ENCODE measurements at regions not wholly inside any gene's neighbourhood (a gene's known extent, or its start where the extent isn't known, plus 50 kb on each side); places are given as distances from the start of the nearest gene placed in this dataset.
A peak's percentile ranks its signal among the peaks of the same experiment; 100 is the strongest.

DNA sequence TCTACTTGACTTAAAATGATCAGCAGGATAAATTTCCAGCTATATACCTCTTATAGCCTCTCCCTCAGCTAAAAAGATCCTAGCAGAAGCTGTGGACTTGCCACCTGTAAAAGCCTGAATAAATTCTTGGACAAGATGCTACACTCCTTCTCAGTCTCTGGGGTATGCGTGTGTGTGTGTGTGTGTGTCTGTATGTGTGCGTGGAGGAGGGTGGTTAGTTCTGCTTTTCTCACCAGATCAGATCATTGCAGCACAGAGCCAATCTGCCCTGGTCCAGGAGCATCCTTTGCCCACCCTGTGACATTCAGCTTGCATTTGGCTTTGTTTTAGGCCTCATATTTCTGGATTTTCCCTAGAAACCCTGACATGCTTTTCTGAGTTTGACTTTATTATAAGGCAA is 438.3 kb downstream of the RFC3 start:
- DNase-seq, result peak; percentile 45

DNA sequence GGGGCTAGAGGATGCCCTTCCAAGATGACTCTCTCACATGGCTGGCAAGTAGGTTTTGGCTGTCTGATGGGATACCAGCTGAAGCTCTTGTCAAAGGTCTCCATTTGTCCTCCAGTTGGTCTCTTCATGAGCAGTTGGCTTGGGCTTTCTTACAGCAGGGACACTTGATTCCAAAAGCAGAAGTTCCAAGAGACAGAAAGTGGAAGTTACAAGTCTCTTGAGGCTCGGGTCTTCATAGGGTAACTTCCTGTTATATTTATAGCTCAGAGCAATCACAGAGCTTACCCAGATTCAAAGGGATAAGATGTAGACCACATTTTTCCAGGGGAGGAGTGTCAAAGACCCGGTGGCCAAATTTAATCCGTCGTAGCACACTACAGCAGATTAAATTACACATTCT is 440.0 kb downstream of the RFC3 start:
- DNase-seq, result peak; percentile 56

DNA sequence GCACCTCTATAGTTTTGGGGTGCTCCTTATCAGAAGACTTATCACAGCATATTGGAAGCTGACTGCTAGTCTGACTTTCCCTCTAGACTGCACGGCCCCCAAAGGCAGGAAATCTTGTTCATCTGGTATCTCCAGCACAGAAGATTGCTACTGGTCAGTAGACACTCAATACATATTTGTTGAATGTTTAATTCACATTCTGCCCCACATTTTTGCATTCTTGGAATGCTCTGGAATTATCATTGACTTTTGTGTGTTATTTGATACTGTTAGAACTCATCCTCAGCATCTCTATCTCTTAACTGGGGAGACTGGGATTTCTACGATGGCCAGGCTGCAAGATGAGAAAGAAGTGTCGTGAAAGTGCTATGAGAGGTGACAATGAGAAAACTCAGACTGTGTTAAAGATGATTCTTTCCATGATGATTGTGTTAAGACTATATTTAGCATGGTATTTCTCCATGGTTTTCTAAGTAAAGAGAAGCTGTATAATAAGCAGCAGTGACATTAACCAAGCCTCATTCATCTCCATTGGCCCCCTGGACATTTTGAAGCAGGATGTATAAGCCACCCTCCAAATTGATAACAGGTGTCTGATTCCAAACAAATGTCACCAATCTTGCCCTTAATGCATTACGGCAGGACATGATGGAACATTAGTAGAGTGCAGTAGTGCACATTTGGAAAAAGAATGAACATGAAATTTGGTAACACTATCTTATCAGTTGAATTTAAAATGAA is 440.9 kb downstream of the RFC3 start:
- DNase-seq, result no peak

DNA sequence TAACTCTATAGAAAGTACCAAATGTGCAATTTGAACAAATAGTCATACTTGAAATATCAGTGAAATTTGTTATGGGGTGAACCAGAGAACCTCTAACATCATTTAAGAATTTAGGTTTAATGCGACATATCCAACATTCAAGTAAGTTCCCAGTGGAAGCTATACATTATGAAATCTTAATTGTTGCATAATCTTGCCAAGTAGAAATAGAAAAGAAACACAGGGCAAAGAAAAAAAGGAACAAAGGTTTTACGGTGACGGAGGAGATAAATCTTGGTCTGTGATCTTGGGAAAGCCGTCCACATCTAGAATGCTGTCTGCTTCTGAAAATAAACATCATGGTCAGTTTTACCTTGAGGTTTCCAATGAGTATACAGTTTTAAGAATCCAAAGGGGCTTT is 445.7 kb downstream of the RFC3 start:
- DNase-seq, result no peak

DNA sequence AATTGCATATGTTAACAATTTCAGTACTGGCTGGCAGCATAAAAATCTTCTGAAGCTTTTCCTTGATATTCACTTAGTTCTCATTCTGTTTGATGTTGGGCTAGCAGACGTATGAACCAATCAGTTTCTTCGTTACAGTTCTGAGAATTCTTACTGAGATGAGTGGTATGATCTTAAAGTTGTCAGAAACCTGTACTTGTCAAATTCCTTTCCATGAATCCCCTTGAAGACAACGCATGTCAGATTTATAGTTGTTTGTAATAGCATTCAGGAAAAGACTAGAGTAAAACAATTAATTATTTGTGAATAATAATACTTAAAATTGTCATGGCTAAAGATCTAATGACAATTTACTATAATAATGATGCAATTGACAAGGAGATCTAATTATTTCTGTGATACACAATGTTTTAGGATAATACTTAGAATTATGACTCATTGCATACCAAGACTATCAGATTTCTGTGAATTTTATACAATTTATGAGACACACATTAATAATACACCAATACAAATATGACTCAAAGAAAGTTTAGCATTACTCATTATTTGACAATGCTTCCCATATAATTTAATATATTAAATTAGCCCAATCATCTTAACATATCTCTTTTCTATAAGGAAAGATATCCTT is 447.2 kb downstream of the RFC3 start:
- no peak for DNase-seq

DNA sequence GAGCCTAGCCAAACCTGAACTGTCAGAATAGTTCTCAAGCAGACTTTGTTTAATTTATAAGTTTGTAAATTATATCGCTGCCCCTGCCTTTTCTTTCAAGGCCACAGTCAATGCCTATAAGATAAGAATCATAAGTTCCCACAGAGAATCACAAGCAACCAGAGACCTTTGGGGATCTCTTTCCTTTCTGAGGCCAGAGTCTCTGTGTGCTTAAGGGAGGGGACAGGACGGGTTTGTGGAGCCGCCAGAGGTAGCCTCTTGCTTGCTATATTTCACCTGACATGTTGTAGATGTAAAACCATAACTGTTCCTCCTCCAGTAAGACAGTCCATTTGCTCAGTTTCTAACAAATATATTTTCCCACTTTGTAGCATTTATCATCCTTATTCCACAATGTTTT is 458.8 kb downstream of the RFC3 start:
- no peak for DNase-seq

DNA sequence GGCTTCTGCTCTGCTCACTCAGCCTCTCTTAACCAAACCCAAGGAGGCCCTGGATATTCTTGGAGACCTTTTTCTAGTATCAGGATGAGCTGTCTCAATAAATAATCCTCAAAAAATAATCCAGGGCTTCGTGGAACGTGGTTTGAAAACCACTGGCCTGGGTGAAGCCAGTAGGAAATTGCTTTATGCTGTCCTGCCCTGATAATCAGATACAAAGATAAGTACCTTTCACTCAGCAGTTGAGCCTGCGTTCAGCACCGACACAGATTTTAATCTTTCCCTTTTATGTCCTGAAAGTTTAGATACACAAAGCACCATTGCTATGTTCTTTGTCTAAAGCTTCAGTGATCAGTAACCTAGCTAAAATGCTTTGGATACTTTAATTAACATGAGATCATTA is 460.0 kb downstream of the RFC3 start:
- peak; percentile 8 for DNase-seq

DNA sequence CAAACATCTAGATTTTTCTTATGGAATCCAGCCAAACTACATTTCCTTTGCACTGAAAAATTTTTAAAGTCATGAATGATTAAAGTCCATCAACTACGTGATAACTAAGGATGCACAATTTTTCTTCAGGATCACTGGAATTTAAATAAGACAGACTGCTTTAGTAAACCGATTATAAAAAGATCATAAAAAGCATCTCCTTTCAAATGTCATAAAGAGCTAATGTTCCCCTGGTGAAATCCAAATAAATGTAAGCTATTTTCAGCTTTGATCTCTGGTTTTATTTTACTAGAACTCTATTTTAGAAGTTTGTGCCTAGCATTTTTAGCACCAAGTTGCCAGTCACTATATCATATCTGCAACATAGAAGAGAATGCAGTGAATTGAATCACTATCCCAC is 460.8 kb downstream of the RFC3 start:
- no peak for DNase-seq

DNA sequence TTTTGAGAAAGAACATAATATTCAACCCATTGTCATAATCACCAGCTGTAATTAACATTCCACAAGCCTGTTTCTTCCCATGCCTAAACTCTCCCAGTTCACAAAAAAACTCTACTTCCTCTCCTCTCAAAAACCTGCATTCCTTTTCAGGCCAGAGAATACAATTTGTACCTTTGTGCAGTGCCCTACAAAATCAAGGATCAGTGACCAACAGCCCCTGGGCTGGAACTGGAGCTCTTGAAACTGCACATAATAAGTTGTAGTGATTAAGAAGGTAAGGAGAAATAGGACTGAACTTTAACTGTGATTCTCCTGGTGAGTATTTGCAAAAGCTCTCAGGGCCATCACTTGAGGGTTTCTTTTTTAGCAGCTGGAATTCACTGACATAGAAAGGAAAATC is 472.7 kb downstream of the RFC3 start:
- DNase-seq, result no peak

DNA sequence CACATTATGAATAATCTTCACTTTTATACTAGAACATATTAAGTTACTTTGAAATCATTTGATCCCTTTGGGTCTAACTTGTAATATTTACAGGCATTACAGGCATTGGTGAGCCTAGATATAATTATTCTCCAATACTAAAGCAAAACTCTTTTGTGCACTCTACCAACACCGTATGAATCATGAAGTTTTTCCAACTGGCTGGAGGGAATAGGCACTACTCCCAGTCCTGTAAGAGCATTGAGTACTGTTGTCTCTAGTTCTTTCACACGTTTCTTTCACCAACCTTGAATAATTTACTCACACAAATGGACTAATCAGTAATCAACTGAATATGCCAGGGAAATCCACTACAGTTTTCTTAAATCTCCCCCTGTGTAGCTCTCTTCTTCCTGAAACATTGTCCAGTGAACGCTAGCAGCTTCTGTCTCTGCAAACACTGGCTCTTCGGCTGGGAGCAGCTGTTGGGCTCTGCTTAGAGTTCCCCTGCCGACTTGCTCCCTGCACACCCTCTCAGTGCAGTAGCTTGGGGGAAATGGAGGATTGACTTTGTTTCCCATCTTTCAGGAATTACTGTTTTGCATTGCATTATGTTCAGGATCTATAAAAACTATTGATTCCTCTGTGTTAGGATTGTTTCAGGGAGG is 476.7 kb downstream of the RFC3 start:
- no peak for DNase-seq

DNA sequence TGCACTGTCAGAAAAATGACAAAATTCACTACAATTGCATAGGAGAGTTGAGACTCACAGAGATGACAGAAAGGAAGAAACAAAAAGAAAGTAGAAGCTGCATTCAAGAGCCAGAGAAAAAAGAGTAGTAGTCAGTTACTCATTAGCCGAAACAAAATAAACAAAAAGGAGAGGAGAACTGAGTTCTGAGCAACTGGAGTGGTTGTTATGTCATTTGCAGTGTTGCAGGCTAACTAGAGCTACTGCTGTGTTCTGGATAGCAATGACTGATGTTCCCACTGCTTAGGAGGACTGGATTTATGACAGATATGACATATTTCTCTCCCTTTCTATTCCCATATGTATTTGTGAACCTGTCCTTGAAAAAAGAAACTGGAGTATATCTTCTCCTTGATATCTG is 482.6 kb downstream of the RFC3 start:
- no peak for DNase-seq

DNA sequence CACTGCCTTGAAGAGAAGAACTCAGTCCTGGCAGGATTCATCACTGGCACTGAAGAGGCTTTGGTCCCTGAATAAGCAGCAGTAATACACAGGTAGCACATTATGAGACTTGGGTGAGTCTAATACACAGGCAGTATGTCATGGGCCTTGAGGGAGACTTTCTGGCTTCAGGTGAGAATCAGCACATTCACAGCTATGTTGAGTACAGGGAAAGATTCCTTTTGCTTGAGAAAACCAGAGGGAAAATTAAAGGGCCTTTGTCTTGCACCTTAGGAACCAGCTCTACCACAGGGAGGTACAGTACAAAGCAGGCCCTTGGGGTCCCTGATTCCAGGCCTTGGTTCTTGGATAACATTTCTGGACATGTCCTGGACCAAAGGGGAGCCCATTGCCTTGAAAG is 484.6 kb downstream of the RFC3 start:
- DNase-seq, result no peak

DNA sequence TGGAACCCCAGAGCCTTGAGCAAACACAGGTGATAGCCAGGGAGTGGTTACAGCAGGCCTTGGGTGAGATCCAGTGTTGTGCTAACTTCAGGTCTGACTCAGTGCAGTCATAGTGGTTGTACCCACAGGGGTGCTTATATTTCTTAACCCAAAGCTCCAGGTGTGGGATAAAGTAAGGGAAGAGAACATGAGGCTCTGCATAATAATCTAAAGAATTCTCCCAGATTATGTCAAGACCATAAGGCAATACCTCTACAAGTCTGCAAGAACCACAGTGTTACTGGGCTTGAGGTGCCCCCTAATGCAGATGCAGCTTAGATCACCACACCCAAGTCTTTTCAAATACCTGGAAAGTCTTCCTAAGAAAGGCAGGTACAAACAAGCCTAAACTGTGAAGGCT is 485.4 kb downstream of the RFC3 start:
- DNase-seq, result no peak

DNA sequence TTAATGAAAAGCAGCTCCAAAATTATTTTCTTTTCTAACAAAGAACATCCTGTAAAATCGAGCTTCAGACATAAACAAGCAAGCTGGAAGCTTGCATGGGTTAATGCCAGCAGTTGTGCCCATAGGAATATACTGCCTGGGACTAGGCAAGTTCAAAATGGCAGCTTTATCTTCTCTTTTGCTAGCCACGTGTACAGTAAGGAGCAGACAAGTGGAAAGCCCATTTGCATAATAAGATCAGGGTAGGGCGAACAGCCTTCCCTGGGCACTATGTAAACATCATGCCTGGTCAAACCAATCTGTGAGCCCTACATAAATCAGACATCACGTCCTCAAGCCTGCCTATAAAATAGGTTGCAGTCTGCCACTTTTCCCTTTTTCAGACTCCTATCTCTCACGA is 489.7 kb downstream of the RFC3 start:
- no peak for DNase-seq

DNA sequence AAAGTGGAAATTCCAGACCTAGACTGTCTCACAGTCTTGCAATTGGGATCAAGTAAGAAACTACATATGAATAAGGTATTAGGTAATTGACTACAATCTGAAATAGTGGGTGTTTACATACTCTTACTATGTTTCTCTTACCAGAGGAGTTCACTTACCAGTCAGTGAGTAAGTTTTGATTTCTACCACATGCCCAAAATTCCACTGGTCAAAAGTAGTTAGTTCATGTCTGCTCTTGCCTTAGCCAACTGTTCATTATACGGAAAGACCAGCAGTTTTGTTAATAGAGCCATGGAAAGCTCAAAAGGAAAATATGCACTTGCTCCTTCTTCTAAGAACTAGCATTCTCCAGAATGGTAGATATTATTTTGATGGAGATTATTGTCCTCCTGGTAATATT is 490.8 kb downstream of the RFC3 start:
- no peak for DNase-seq

DNA sequence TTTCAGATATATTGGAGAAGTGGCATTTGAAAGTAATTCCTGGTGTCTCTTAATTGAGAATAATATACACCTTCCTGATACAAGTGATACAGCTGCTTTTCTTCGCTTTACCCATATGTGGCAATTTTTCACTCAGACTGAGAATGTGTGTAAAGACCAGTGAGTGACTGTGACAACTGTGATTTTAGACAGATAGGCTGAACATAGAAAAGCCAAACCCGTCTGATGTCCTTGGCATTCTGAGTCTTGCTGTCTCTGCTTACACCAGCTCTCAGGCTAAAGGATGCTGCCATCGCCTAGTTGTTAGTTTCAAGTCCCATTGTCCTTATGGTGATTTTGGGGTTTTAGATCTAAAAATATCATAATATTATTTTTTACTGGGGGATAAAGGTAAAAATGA is 492.6 kb downstream of the RFC3 start:
- DNase-seq, result no peak

DNA sequence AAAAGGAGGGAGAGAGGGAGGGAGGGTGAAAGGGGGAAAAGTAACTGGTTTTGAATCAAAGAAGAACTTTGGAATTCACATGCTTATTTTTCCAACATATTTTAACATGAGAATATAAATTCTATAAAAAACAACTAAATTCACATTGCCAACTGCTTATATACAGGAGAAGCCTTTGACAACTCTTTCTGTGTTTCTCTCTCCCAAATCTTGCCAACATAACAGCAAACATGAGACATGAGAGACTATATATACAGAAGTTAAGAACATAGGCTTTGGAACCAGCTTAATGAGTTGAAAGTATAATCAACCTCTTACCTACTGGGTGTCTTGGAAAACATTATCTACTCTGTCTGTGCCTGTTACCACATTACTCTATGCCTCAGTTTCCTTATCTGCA is 493.3 kb downstream of the RFC3 start:
- DNase-seq, result no peak

DNA sequence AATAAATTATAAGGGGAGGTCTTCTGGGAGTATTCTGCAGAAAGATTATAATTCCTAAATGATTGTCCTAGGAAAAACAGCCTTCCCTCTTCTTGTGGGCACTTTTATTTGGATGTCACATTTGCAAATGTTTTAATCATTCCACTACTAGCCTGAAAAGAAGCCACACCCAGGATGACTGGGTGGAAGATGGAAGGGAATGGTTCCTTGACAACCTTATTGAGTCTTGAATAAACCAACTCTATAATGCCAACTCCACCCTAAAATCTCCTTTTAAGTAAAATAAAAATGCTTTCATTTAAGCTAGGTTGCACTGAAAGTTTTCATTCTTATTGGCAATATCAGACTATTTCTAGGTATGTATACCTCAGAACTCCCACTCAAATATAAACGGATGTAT is 494.6 kb downstream of the RFC3 start:
- no peak for DNase-seq

DNA sequence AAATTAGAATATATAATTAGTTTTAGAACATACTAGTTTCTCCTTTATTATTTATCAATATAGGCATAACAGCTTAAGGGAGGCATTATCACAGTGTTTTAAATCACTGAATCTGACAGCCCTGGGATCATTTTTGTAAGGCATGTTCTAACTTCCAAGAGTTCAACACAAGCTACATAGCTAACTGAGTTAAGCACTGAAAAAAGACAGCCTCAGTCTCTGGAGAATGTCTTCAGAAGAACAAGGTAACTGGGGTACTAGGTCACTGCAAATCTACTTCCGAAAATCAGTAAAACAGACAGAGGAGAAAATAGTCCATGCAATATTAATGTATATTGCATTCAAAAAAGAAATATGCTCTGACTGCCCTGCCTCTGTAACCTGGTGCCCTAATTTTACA is 502.1 kb downstream of the RFC3 start:
- DNase-seq, result no peak

DNA sequence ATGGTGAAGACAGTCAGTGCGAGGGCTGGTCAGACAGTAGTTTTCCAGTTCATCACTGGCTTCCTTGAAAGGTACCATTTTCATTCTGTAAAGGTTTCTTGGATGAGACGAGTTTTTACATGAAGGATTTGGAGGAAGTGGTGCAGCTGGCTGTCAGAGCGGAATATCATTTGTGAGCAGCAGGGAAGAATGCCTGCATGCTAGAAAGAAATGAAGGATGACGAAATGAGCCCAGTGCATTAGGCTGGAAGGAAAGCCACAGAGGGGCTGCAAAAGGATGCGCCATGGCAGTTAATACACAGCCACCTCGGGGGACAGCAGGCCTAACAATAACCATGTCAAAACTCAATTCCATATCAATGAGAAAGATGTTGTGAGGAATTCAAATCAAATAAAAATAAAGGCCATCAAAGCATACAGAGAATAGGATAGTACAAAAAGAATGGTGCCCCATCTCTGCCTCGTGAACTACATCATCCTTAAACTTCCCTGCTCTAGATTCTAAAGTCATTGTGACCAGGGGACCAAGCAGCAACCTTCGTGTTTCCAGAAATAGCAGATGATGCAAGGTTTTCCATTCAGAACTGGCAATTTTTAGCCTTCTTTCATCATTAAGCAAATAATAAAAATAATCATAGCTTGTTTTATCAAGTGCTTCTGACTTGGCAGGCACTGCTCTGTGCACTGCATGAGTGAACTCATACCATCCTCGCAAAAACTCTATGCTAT is 504.2 kb downstream of the RFC3 start:
- no peak for DNase-seq

DNA sequence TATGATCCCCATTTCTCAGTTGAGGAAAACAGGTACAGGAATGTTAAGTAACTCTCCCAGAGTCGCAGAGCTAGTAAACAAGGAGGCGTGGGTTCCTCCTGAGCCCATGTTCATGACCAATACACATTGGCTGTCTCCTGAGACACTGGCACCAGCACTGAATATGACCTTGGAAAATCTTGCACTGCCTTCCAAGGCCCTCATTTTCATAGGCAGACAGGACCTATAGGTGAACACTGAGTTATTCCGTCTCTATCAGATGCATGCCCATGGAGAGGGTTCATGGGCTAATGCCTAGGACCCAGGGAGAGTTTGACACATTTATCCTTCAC is 504.8 kb downstream of the RFC3 start:
- no peak for DNase-seq

DNA sequence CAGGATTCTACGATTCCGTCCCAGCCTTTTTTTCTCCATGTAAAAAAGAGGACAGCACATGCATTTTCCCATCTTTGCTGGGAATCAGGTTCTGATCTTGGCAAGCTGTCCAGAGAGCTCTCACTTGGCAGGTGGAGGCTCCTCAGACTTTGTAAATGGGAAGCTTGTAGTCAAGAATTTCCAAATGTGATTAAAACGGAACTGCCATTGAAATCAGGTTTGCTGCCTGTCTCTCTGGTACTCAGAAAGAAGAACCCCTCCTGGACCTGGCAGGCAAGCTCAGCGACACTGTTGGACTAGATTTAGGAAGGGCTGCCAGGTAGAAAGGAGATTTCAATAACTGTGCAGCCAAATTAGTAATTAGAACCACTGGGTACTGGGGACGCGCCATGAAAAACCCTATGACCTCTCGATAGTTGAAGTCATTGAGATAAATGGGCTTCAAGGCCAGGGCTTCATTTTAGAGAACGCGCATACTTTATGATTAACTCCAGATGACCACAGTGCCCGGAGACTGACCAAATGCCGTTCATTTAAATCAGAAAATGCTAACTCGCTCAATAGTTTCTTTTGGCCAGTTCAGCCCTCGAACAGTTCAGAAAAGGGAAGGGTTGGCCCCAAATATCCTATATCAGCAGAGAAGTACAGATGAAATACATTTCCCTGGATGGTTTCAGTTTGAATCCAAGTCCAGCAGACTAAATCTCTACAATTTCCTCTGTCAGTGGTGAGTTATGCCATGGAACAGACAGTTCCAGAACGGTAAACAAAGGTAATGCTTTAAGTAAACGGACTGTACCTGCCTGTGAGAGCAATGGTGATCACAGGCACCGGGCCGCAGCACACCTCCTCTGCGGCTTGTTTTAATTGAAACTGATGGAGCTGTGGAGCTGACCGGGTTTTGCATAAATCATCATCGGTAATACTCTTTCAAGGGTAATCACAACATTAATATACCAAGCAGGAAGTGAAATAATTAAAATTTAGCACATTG is 517.4 kb downstream of the RFC3 start:
- no peak for DNase-seq

DNA sequence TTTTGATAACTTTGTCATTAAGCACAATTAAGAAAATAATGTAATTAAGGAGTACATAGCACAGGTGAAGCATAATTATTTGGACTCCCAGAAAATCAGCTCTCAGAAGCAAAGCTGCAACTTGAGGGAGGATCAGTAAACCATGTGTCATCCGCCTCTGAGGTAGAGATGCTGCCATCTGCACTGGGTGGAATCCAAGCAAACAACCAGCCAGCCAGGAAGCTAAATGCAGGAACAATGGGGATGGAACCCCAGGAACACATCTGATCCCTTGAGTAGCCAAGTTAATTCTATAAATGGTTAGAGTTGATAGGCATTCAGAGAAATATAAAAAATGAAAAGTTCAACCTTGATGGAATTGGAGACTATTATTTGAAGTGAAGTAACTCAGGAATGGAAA is 520.2 kb downstream of the RFC3 start:
- DNase-seq, result no peak
